HG03175 (cell line): ENCODE measurements at regions not wholly inside any gene's neighbourhood (a gene's known extent, or its start where the extent isn't known, plus 50 kb on each side); places are given as distances from the start of the nearest gene placed in this dataset.
"Not testable (repeated sequence)": the region's sequence is repeated elsewhere in the genome, so short reads cannot be mapped to it uniquely, and the experiment has no call there.

Experiments
- ATAC-seq: cut with Tn5 transposase; IDR thresholded peaks from one replicate; pipeline ENCODE4 v1.9.1; 2021; ENCODE audit warnings: mild to moderate bottlenecking, moderate library complexity; ENCODE audit not compliant: unreplicated experiment

DNA sequence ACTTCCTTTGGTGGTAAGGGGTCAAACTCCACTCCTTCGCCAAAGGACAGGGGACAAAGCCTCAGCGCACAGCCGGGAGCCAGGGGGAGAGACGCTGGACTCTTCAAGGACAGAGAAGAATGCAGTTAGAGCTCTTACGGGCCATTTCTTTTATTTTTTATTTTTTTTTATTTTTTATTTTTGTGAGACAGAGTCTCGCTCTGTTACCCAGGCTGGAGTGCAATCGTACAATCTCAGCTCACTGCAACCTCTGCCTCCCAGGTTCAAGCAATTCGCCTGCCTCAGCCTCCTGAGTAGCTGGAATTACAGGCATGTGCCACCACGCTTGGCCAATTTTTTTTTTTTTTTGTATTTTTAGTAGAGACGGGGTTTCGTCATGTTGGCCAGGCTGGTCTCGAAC, 93.2 kb upstream of the RPH3AL start, which contains the start of gene RFLNB:
TSS of gene RFLNB (minus strand) at position 101 of the 400 bp plus-strand sequence.
- ATAC-seq: not testable (repeated sequence)

DNA sequence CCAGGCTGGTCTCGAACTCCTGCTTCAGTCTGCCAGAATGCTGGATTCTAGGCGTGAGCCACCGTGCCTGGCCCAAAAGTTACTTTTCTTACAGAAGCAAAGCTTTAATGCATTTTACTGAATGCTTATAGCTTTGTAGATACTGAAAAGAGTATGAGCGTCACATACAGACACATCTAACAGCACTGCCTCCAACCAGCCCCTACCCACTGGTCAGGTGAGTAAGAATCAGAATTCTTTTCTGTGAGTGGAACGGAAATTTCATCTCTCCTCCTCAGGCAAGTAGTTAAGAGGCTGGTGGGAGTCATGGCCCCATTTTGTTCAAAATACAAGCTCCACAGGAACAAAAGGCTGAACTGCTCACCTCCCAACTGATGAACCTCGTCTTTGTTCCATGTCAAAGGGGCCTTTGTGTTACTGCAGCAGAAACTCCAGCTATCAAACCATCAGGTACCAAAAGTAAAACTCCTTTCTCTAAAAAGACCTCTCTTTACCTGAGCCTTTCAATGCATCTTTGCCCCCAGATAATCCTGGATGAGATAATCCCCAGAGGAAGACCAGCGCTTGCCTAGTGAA, 92.4 kb upstream of the RPH3AL start:
- ATAC-seq: no peak

DNA sequence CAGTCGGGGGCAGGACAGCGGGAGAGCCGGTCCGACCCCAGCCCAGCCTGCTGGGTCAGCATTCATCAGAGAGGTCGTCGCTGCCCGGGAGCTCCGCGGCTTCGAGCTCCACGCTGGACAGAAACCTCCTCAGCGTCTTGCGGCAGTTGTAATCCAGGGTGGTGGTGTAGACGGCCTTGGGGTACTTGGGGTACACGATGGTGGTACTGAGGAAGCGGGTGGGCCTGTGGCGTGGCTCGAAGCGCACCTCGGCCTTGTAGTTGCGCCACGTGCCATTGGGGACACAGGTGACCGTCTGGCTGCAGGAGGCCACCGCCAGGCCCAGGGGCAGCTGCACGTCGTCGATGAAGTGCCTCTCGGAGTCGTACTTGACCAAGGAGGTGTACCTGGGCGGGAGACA, 90.5 kb upstream of the RPH3AL start:
- no peak for ATAC-seq

DNA sequence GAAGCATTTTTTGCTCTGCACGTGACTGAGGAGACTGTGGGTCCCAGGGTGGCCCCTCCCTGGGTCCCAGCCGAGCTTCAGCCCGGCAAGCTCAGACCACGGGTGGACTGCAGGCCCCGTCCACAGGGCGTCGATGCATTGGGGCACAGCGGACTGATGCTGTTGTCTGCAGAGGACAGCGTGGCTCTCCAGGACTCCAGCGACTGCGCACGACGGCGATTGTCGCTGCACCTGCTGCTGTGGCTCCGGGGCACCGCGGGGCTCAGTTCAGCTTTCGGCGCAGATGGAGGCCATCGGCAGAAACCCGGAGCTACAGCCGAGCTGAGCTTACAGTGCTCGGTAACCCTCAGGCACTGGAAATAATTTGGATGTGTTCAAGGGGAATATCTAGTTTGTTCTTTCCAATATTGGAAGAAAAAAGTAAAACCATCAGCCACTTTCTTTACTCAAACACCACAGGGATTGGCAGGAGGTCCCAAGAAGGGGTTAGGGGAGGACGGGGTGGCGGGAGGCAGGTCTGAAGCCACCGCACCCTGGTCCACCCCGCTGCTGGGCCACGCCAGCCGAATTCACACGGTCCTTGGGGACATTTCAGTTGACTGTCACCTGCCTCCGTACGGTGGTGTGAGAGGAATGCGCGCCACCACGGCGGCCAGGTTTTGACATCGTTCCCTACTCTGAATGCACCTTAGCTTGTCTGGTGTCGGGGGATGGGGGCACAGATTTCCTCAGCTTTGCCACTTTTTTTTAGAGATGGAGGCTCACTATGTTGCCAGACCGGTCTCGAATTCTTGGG, 88.7 kb upstream of the RPH3AL start:
- ATAC-seq: no peak

DNA sequence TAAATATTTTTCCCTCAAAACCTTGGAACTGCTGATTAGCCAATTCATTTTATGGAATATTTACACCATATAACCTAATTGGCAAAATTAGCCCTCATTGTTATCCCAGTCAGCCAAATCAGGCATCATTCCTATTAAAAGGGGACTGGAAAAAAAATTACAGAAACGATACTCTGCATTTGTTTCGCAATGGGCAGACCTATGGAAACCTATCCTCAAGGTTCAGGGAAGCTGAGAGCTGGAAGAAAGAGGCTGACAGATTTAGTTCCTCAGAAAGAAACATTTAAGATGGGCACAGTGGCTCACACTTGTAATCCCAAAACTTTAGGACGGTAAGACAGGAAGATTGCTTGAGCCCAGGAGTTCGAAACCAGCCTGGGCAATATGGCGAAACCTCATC, 85.6 kb upstream of the RPH3AL start:
- no peak for ATAC-seq

- no peak for ATAC-seq
Measured at GRCh38 chr17:437545-437944, 84.9 kb upstream of the RPH3AL start.

- ATAC-seq: no peak
Measured at GRCh38 chr17:436571-436970, 84.0 kb upstream of the RPH3AL start.

DNA sequence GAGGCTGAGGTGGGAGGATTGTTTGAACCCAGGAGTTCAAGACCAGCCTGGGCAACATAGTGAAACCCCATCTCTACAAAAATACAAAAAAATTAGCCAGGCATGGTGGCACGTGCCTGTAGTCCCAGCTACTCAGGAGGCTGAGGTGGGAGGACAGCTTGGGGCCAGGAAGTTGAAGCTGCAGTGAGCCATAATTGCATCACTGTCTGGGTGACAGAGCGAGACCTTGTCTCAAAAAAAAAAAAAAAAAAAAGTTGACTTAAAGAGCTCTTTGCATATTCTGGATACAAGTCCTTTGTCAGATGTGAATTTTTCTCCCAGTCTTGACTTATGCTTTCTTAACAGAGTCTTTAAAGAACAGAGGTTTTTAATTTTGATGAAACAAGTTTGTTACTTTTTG, 79.9 kb upstream of the RPH3AL start:
- not testable (repeated sequence) for ATAC-seq

GRCh38 chr17:431494-431893, 78.9 kb upstream of the RPH3AL start:
- ATAC-seq: no peak

DNA sequence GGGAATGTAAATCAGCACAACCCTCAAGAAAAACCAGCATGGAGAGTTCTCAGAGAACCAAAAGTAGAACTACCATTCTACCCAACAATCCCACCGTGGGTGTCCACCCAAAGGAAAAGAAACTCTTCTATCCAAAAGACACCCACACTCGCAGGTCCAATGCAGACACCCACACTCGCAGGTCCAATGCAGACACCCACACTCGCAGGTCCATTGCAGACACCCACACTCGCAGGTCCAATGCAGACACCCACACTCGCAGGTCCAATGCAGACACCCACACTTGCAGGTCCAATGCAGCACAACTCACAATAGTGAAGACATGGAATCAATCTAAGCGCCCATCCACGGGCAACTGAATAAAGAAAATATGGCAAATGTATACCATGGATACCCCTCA, 77.0 kb upstream of the RPH3AL start:
- no peak for ATAC-seq

DNA sequence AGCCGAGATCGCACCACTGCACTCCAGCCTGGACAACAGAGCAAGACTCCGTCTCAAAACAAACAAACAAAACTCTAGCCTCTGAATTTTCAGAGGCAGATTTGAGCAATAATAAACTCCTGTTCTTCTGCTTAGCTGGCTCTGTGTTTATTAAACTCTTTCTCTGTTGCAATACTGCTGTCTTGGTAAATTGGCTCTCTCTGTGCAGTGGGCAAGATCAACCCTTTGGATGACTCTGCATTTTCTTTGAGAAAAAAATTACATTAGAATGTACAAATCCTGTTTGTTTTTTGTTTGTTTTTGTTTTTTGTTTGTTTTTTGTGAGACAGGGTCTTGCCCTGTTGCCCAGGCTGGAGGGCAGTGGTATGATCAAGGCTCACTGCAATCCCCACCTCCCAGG, 75.8 kb upstream of the RPH3AL start:
- no peak for ATAC-seq

DNA sequence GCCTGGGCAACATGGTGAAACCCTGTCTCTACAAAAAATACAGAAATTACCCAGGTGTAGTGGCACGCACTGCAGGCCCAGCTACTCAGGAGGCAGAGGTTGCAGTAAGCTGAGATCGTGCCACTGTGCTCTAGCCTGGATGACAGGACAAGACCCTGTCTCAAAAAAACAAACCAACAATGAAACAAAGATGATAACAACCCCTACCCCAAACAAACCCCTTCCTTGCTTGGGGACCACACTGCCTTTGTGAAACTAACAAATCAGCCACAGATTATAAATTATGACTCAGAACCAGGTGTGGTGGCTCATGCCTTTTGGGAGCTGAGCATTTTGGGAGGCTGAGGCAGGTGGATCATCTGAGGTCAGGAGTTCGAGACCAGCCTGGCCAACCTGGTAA, 75.3 kb upstream of the RPH3AL start:
- ATAC-seq: no peak

DNA sequence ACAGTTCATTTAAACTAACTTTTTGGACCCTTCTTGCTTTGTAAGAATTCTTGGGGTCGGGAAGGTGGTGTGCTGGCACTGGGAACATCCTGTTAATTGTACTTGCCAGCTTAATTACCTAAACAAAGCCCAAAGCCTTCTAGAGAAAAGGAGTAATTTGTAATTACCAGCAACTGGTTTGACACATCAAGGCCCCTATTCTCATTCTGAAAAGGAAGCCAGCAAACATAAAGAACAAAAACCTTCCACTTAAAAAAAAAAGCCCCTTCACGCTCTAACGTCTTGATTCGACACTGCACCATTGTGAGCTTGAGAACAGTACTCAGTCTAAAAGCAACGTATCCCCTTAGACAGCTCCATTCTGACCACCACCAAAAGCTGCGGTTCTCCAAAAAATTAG, 74.7 kb upstream of the RPH3AL start:
- no peak for ATAC-seq

DNA sequence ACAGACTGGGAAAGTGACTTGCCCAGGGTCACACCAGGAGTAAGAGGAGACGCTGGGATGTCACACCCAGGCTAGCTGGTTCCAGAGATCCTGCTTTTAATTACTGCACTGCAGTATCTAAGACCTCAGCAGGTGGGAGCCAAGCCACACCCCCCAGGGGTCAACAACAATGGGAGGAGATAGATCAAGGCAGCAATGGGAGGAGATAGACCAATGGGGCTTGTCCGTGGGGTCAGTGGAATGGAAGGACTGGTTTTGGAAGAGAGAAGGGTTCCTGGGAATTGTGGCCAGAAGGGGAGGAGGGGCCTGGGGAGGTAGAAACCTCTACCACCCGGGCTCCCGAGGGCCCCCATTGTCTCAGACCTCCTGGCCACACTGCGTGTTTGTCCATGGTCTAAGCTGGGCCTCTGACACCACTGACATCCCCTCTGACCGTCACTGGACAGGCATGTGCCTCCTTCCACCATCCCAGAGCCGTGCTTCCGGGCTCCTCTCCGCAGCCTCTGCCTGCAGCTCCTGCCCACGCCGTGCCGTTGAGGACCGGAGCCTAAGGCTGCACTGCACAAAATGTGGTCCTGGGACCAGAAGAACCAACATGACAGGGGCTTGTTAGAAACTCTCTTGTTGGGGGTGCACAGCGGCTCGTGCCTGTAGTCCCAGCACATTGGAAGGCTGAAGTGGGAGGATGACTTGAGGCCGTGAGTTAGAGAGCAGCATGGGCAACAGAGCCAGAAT, 69.8 kb upstream of the RPH3AL start:
- ATAC-seq: no peak

- no peak for ATAC-seq
Measured at GRCh38 chr17:420479-421175, 68.0 kb upstream of the RPH3AL start.

DNA sequence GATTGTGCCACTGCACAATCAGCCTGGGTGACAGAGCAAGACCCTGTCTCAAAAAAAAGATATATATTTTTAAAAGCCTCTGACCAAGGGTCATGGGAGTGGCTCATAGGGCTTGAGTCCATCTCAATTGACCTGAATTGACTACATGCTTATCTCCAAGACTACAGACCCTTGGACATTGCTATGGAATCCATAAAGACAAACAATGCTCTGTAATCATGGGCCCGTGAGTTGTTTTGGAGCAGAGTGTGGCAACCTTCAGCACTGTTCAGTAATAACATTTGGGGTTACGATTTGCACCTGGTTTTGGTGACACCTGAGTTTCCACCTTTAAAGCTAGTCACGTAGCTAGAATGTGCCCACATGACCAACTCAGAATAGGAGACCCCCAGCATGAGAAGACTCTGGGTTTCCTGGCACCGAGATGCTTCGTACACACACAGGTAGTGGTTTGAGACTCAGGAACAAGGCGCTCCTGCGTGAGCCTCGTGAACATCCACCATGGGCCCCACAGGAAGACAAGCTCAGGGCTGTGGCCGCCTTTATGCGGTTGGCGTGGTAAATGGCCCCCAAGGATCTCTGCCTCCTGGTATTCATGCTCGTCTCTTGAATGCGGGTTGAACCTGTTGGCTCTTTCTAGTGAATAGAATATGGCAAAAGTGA, 66.6 kb upstream of the RPH3AL start:
- no peak for ATAC-seq

GRCh38 chr17:418421-418751, 65.8 kb upstream of the RPH3AL start:
- ATAC-seq: no peak

DNA sequence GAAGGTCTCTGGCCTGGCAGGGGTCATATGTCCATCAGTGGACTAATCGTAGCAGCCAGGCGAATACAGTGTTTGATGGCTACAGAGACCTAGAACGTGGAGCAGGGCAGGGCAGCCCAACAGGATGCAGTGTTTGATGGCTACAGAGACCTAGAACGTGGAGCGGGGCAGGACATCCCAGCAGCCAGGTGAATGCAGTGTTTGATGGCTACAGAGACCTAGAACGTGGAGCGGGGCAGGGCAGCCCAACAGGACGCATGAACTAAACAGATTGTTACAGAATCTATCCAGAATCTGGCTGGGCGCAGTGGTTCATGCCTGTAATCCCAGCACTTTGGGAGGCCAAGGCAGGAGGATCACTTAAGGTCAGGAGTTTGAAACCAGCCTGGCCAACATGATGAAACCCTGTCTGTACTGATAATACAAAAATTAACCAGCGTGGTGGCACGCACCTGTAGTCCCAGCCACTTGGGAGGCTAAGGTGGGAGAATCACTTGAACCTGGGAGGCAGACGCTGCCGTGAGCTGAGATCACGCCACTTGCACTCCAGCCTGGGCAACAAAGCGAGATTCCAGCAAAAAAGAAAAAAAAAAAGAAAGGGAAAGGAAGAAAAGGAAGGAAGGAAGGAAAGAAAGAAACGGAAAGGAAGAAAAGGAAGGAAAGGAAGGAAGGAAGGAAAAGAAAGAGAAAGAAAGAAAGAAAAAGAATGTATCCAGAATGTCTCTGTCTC, 65.2 kb upstream of the RPH3AL start:
- ATAC-seq: no peak

DNA sequence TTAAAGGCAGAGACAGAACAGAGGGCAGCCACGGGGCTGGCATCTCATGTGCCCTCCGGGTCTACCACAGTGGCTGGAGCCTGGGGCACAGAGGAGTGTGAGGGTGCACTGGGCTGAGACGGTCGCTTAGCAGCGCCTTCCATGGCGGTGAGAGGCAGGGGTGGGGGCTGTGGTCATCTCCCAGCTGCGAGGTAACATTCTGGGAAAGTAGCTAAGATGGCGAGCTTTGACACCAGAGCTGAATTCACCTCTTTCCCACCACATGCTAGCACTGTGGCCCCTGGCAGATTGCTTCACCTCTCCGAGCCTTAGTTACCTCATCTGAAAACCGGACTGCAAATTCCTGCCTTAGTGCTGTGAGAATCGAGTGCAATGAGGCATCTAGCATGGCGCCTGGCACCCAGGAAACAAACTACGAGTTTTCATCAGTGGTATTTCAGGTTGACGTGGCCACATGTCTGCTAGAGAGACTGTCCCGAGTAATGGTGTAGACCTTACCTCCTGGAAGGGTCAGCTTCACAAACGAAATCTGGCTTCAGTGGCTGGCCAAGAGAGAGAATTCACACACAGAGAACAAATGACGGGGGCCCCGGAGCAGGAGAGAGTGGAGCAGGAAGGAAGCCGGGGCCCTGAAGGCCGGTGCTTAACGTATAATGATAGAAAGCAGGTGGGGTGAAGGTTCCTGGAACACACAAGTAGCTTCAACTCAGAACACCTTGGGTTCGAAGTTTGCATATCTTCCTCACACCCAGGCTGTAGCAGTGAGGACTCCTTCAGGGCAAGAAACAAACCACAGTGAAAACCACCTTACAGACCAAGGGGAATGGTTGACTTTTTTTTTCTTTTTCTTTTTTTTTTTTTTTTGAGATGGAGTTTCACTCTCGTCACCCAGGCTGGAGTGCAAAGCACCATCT, 63.9 kb upstream of the RPH3AL start:
- ATAC-seq: peak; percentile 80
